OCI-LY7 (cell line): ENCODE measurements at regions not wholly inside any gene's neighbourhood (a gene's known extent, or its start where the extent isn't known, plus 50 kb on each side); places are given as distances from the start of the nearest gene placed in this dataset.
"Not testable (repeated sequence)": the region's sequence is repeated elsewhere in the genome, so short reads cannot be mapped to it uniquely, and the experiment has no call there.

Source experiments
- EZH2phosphoT487 ChIP-seq: fragments of 200-600 bp; sonication (generic); IDR thresholded peaks from 2 replicates; pipeline ENCODE4 v1.6.1; 2018; ENCODE audit warnings: low read depth, borderline replicate concordance, mild to moderate bottlenecking, mixed run types, antibody characterized with exemption, low read length, moderate library complexity, mixed read lengths
- TF ChIP-seq, protein P1 (sequence below): fragments of 200-600 bp; sonication (generic); conservative IDR thresholded peaks from 2 replicates; pipeline ENCODE4 v1.5.1; 2014; ENCODE audit warnings: mild to moderate bottlenecking, antibody characterized with exemption, low read length, moderate library complexity, mixed read lengths

DNA sequence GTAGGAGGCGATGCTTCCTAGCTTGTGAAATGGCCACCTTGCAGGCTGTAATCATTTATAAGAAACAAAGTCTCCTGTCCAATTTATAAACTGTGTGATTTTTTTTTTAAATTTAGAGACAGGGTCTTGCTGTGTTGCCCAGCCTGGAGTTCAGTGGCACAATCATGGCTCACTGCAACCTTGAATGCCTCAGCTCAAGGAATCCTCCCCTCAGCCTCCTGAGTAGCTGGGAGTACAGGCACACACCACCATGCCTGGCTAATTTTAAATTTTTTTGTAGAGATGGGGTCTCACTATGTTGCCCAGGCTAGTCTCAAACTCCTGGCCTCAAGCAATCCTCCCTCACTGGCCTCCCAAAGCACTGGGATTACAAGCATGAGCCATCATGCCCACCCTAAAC lies 150.1 kb downstream of the PTPRU start:
- TF ChIP-seq, protein P1, sequence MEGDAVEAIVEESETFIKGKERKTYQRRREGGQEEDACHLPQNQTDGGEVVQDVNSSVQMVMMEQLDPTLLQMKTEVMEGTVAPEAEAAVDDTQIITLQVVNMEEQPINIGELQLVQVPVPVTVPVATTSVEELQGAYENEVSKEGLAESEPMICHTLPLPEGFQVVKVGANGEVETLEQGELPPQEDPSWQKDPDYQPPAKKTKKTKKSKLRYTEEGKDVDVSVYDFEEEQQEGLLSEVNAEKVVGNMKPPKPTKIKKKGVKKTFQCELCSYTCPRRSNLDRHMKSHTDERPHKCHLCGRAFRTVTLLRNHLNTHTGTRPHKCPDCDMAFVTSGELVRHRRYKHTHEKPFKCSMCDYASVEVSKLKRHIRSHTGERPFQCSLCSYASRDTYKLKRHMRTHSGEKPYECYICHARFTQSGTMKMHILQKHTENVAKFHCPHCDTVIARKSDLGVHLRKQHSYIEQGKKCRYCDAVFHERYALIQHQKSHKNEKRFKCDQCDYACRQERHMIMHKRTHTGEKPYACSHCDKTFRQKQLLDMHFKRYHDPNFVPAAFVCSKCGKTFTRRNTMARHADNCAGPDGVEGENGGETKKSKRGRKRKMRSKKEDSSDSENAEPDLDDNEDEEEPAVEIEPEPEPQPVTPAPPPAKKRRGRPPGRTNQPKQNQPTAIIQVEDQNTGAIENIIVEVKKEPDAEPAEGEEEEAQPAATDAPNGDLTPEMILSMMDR: not testable (repeated sequence)
- TF ChIP-seq EZH2phosphoT487: not testable (repeated sequence)
